ENCODE measurements at regions not wholly inside any gene's neighbourhood (a gene's known extent, or its start where the extent isn't known, plus 50 kb on each side); places are given as distances from the start of the nearest gene placed in this dataset.

GRCh38 chr5:87732875-87733768 is 320.4 kb upstream of the CCNH start:
- Mint-ChIP-seq H3K36me3 (ENCODE audit: low read depth) (no peaks in the 10 kb centered on the region), H3K27me3 (ENCODE audit: insufficient read depth, low read depth, poor library complexity) (peaks cover 2% of the 10 kb centered on the region), H3K4me3 (no peak overlapping the region), H3K9me3 (no peaks in the 10 kb centered on the region), H3K4me1 (peaks cover 15% of the 10 kb centered on the region), H3K27ac (no peak overlapping the region)
- H3F3A ChIP-seq (replicated peaks; ENCODE audit: low read depth) = no peaks in the 10 kb centered on the region
- no peaks in the 10 kb centered on the region for H3K27me3 ChIP-seq (ENCODE audit: insufficient read depth)
- no peaks in the 10 kb centered on the region for H3K79me2 ChIP-seq (replicated peaks; ENCODE audit: insufficient read depth)
- H3K9me2 ChIP-seq (ENCODE audit: insufficient read depth) = no peaks in the 10 kb centered on the region
- no peak overlapping the region for H3K27ac ChIP-seq (ENCODE audit: low read depth)
- TF ChIP-seq REST (IDR thresholded peaks at IDR 0.05; ENCODE audit: unreplicated experiment) (no peak), CTCF (conservative IDR thresholded peaks at IDR 0.05; ENCODE audit: low read depth in 2 of 2) (no peak), EZH2 (IDR thresholded peaks at IDR 0.05; ENCODE audit: low read depth, unreplicated experiment) (no peak), EZH2phosphoT487 (IDR thresholded peaks at IDR 0.05; ENCODE audit: unreplicated experiment) (no peak), ZNF331 (CRISPR knock-in tag; IDR thresholded peaks at IDR 0.05; ENCODE audit: low read depth) (no peak), ZNF114 (CRISPR knock-in tag; IDR thresholded peaks at IDR 0.05) (no peak), STAT1 (IDR thresholded peaks at IDR 0.05; ENCODE audit: unreplicated experiment) (no peak), JUNB (IDR thresholded peaks at IDR 0.05; ENCODE audit: unreplicated experiment) (no peak), POLR2AphosphoS5 (IDR thresholded peaks at IDR 0.05; ENCODE audit: low read depth) (no peak), CREB1 (CRISPR knock-in tag; IDR thresholded peaks at IDR 0.05; ENCODE audit: low read depth) (no peak)
- TF ChIP-seq, protein P1, sequence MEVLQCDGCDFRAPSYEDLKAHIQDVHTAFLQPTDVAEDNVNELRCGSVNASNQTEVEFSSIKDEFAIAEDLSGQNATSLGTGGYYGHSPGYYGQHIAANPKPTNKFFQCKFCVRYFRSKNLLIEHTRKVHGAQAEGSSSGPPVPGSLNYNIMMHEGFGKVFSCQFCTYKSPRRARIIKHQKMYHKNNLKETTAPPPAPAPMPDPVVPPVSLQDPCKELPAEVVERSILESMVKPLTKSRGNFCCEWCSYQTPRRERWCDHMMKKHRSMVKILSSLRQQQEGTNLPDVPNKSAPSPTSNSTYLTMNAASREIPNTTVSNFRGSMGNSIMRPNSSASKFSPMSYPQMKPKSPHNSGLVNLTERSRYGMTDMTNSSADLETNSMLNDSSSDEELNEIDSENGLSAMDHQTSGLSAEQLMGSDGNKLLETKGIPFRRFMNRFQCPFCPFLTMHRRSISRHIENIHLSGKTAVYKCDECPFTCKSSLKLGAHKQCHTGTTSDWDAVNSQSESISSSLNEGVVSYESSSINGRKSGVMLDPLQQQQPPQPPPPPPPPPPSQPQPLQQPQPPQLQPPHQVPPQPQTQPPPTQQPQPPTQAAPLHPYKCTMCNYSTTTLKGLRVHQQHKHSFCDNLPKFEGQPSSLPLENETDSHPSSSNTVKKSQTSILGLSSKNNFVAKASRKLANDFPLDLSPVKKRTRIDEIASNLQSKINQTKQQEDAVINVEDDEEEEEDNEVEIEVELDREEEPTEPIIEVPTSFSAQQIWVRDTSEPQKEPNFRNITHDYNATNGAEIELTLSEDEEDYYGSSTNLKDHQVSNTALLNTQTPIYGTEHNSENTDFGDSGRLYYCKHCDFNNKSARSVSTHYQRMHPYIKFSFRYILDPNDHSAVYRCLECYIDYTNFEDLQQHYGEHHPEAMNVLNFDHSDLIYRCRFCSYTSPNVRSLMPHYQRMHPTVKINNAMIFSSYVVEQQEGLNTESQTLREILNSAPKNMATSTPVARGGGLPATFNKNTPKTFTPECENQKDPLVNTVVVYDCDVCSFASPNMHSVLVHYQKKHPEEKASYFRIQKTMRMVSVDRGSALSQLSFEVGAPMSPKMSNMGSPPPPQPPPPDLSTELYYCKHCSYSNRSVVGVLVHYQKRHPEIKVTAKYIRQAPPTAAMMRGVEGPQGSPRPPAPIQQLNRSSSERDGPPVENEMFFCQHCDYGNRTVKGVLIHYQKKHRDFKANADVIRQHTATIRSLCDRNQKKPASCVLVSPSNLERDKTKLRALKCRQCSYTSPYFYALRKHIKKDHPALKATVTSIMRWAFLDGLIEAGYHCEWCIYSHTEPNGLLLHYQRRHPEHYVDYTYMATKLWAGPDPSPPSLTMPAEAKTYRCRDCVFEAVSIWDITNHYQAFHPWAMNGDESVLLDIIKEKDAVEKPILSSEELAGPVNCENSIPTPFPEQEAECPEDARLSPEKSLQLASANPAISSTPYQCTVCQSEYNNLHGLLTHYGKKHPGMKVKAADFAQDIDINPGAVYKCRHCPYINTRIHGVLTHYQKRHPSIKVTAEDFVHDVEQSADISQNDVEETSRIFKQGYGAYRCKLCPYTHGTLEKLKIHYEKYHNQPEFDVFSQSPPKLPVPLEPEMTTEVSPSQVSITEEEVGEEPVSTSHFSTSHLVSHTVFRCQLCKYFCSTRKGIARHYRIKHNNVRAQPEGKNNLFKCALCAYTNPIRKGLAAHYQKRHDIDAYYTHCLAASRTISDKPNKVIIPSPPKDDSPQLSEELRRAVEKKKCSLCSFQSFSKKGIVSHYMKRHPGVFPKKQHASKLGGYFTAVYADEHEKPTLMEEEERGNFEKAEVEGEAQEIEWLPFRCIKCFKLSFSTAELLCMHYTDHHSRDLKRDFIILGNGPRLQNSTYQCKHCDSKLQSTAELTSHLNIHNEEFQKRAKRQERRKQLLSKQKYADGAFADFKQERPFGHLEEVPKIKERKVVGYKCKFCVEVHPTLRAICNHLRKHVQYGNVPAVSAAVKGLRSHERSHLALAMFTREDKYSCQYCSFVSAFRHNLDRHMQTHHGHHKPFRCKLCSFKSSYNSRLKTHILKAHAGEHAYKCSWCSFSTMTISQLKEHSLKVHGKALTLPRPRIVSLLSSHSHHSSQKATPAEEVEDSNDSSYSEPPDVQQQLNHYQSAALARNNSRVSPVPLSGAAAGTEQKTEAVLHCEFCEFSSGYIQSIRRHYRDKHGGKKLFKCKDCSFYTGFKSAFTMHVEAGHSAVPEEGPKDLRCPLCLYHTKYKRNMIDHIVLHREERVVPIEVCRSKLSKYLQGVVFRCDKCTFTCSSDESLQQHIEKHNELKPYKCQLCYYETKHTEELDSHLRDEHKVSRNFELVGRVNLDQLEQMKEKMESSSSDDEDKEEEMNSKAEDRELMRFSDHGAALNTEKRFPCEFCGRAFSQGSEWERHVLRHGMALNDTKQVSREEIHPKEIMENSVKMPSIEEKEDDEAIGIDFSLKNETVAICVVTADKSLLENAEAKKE (CRISPR knock-in tag; IDR thresholded peaks at IDR 0.05) = no peak
- TF ChIP-seq, protein P2, sequence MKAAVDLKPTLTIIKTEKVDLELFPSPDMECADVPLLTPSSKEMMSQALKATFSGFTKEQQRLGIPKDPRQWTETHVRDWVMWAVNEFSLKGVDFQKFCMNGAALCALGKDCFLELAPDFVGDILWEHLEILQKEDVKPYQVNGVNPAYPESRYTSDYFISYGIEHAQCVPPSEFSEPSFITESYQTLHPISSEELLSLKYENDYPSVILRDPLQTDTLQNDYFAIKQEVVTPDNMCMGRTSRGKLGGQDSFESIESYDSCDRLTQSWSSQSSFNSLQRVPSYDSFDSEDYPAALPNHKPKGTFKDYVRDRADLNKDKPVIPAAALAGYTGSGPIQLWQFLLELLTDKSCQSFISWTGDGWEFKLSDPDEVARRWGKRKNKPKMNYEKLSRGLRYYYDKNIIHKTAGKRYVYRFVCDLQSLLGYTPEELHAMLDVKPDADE (IDR thresholded peaks at IDR 0.05) = no peak
- H3K4me1 ChIP-seq (ENCODE audit: insufficient read depth) = peaks cover 7% of the 10 kb centered on the region; the same call in 1 of the 2 replicates
- no peak overlapping the region for H3K4me3 ChIP-seq
- H3K36me3 ChIP-seq (ENCODE audit: insufficient read depth) = no peaks in the 10 kb centered on the region
- DNase-seq (ENCODE audit: low spot score) (no peak), ATAC-seq (no peak)
- no peaks in the 10 kb centered on the region for H4K20me1 ChIP-seq (replicated peaks; ENCODE audit: insufficient read depth)
- no peak overlapping the region for H2AFZ ChIP-seq
- H3K4me2 ChIP-seq = 0 out of 2 replicates have a peak overlapping the region, but pooled peaks have one; percentile 14

Data from GM23338 (cell line).